ENCODE measurements at regions not wholly inside any gene's neighbourhood (a gene's known extent, or its start where the extent isn't known, plus 50 kb on each side); places are given as distances from the start of the nearest gene placed in this dataset.

DNA sequence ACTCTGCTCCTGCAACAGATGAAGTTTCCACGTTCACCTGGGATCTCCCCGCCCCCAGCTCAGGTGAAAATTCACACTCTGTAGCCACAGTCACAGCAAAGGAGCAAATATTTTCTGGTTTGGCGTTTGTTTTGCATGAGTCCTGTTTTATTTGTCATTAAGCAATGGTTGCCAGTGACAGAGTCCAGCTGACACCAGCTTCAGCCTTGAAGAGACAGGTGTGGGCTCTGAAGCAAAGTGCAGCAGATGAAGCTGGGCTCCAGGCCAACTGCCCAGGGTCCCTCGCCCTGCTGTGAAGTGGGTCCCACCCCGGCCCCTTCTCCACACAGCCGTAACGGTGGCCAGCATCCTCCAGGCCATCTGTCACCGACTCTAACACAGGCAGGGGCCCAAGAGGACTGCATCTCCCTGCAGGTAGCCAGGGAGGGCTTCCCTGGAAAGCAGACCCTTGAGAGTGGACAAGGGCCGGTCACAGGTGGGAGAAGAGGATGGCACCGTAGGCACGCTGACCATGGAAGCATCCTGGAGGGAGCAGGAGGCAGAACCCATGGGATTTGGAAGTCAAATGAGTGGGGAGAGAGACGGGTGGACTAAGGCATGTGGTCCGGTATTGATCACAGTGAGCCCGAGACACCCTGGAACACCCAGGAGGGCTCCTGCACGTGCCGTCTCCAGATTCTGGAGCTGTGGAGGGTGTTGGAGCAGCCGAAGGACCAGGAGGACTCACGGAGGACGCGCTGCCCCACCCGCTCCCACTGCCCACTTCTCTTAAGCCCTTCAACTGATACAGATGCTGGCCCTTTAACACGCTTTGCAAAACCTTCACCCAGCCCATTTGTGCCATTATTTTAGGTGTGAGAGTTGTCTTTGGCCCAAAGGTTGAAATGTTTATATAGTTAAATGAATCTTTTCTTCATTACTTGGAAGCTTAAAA is 294.5 kb downstream of the BRD1 start:
- Histone ChIP-seq H3K36me3 (ENCODE audit: control insufficient read depth, insufficient read depth, low read length) (no peaks in the 10 kb centered on the region), H3K4me3 (ENCODE audit: low read length) (no peak overlapping the region), H3K9me3 (ENCODE audit: control insufficient read depth, insufficient read depth, low read length) (no peaks in the 10 kb centered on the region), H3K4me1 (ENCODE audit: control insufficient read depth, insufficient read depth, low read length) (peaks cover 1% of the 10 kb centered on the region), H3K27me3 (ENCODE audit: control insufficient read depth, insufficient read depth, low read length) (no peaks in the 10 kb centered on the region), H3K27ac (ENCODE audit: low read length) (no peak overlapping the region)
- DNase-seq (no peak), ATAC-seq (no peak)
- Mint-ChIP-seq H3K27me3 (ENCODE audit: low read depth in 2 of 2) (no peaks in the 10 kb centered on the region), H3K9me3 (no peaks in the 10 kb centered on the region), H3K4me1 (peaks cover 0 to 33% of the 10 kb centered on the region in 2 donors), H3K36me3 (no peaks in the 10 kb centered on the region), H3K4me3 (no peak overlapping the region), H3K27ac (no peak overlapping the region)
- intact Hi-C loops (cut with micrococcal nuclease): no loop called here
- WGBS (ENCODE audit: insufficient coverage): 84% methylated on average over 17 of the region's 22 CpGs
- TF ChIP-seq, protein P1, sequence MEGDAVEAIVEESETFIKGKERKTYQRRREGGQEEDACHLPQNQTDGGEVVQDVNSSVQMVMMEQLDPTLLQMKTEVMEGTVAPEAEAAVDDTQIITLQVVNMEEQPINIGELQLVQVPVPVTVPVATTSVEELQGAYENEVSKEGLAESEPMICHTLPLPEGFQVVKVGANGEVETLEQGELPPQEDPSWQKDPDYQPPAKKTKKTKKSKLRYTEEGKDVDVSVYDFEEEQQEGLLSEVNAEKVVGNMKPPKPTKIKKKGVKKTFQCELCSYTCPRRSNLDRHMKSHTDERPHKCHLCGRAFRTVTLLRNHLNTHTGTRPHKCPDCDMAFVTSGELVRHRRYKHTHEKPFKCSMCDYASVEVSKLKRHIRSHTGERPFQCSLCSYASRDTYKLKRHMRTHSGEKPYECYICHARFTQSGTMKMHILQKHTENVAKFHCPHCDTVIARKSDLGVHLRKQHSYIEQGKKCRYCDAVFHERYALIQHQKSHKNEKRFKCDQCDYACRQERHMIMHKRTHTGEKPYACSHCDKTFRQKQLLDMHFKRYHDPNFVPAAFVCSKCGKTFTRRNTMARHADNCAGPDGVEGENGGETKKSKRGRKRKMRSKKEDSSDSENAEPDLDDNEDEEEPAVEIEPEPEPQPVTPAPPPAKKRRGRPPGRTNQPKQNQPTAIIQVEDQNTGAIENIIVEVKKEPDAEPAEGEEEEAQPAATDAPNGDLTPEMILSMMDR (IDR thresholded peaks at IDR 0.05): no peak

DNA sequence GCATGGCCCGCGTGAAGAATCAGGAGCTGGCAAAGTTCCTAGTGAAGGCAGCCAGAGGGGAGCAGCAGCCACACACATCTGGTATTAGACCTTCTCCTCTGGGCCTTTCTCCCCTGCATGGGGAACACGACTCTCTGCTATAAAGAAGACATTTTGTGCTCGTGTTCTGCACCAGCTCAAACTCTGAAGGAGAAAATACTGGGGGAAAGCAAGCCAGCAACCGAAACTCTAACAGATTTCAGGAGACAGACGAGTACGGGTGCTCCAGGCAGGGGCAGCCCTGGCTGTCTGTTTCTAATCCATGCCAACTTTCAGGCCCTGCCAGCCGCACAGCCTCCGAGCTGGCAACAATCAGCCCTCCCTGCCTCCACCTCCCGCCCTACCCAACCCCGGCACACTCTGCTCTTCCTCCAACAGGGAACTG is 296.3 kb downstream of the BRD1 start:
- Histone ChIP-seq H3K27me3 (ENCODE audit: control insufficient read depth, insufficient read depth, low read length) (no peaks in the 10 kb centered on the region), H3K4me1 (ENCODE audit: control insufficient read depth, insufficient read depth, low read length) (peaks cover 6% of the 10 kb centered on the region), H3K27ac (ENCODE audit: low read length) (no peak overlapping the region), H3K9me3 (ENCODE audit: control insufficient read depth, insufficient read depth, low read length) (no peaks in the 10 kb centered on the region), H3K36me3 (ENCODE audit: control insufficient read depth, insufficient read depth, low read length) (no peaks in the 10 kb centered on the region), H3K4me3 (ENCODE audit: low read length) (no peak overlapping the region)
- Mint-ChIP-seq H3K36me3 (no peaks in the 10 kb centered on the region), H3K9me3 (no peaks in the 10 kb centered on the region), H3K27me3 (ENCODE audit: low read depth in 2 of 2) (no peaks in the 10 kb centered on the region), H3K27ac (no peak overlapping the region), H3K4me3 (no peak overlapping the region), H3K4me1 (peaks cover 0 to 48% of the 10 kb centered on the region in 2 donors)
- intact Hi-C loops (cut with micrococcal nuclease): no loop called here
- TF ChIP-seq, protein P1 (IDR thresholded peaks at IDR 0.05): no peak
- no peak for DNase-seq
- 89% methylated on average over 11 of the region's 11 CpGs for WGBS (ENCODE audit: insufficient coverage)
- ATAC-seq: no peak

DNA sequence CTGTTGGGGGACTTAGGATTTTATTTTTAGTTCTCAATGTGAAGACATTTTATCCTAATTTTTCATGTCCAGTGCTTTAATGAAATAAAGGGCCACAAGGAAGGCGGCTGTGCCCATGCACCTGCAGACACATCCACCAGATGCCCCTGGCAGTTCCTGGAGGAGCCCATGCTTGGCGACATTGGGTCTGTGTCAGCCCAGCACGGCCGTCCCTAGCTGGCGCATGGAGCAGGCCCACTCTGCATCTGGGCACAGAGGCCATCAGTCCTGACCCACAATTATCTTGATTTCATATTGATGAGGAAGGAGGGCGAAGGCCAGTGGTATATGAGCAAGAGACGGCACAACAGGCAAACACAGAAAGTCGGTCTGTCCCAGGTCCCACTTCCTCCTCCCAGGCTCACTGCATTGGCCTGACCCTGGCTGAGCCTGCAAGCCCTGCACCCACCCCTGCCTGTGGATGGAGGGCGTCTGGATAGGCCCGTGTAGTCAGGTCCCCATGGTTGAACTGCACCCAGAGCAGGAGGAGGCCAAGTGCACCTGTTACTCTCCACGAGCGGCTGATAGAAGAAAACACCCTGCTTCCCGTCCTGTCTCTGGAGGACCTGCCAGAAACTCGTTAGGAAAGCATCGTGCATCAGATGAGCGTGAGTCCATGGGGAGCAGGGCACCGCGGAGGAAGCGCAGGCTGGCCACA is 296.9 kb downstream of the BRD1 start:
- H3K4me1 Mint-ChIP-seq: peaks cover 0 to 48% of the 10 kb centered on the region in 2 donors
- H3K4me3 Mint-ChIP-seq: no peak overlapping the region
- peak overlapping the region; percentile 12 to 16 for H3K27ac Mint-ChIP-seq
- Histone ChIP-seq H3K4me1 (ENCODE audit: control insufficient read depth, insufficient read depth, low read length) (peaks cover 6% of the 10 kb centered on the region), H3K27ac (ENCODE audit: low read length) (no peak overlapping the region), H3K9me3 (ENCODE audit: control insufficient read depth, insufficient read depth, low read length) (no peaks in the 10 kb centered on the region), H3K27me3 (ENCODE audit: control insufficient read depth, insufficient read depth, low read length) (no peaks in the 10 kb centered on the region), H3K36me3 (ENCODE audit: control insufficient read depth, insufficient read depth, low read length) (no peaks in the 10 kb centered on the region), H3K4me3 (ENCODE audit: low read length) (no peak overlapping the region)
- intact Hi-C loops (cut with micrococcal nuclease): no loop called here
- TF ChIP-seq, protein P1 (IDR thresholded peaks at IDR 0.05): no peak
- no peaks in the 10 kb centered on the region for H3K27me3 Mint-ChIP-seq (ENCODE audit: low read depth in 2 of 2)
- H3K9me3 Mint-ChIP-seq: no peaks in the 10 kb centered on the region
- H3K36me3 Mint-ChIP-seq: no peaks in the 10 kb centered on the region
- no peak for DNase-seq
- 90% methylated on average over 19 of the region's 19 CpGs for WGBS (ENCODE audit: insufficient coverage)
- no peak for ATAC-seq
